Stimulated activated CD8-positive, alpha-beta memory T cell treated with anti-CD3 and anti-CD28 coated beads, Interleukin-7, amount 100 ng/mL, for 48 hours (primary cell): ENCODE measurements at regions not wholly inside any gene's neighbourhood (a gene's known extent, or its start where the extent isn't known, plus 50 kb on each side); places are given as distances from the start of the nearest gene placed in this dataset.

Experiments
- DNase-seq, 2 donors: peaks; one replicate each; pipeline ENCODE4 v3.0.0-alpha.2; 2020; ENCODE audit warnings: low read depth in 1 of 2; ENCODE audit errors: extremely low read depth in 1 of 2

GRCh38 chr3:151935446-151935845 lies 62.0 kb downstream of the SUCNR1 start:
- DNase-seq = no peak

- DNase-seq = no peak
Measured at GRCh38 chr3:151940481-151940880, 67.0 kb downstream of the SUCNR1 start.

GRCh38 chr3:151943539-151943938 lies 70.1 kb downstream of the SUCNR1 start:
- DNase-seq = no peak

- DNase-seq = no peak
Measured at GRCh38 chr3:151944356-151944755, 70.9 kb downstream of the SUCNR1 start.

- no peak for DNase-seq
Measured at GRCh38 chr3:151946606-151947005, 73.2 kb downstream of the SUCNR1 start.

GRCh38 chr3:151949706-151950105 lies 76.3 kb downstream of the SUCNR1 start:
- no peak for DNase-seq

GRCh38 chr3:151955356-151955755 lies 81.9 kb downstream of the SUCNR1 start:
- DNase-seq = no peak

- DNase-seq = no peak
Measured at GRCh38 chr3:151960961-151961580, 87.6 kb downstream of the SUCNR1 start.

- no peak for DNase-seq
Measured at GRCh38 chr3:151962352-151962751, 88.9 kb downstream of the SUCNR1 start.

GRCh38 chr3:151962912-151963311 lies 89.5 kb downstream of the SUCNR1 start:
- DNase-seq = no peak

GRCh38 chr3:151964743-151965142 lies 91.3 kb downstream of the SUCNR1 start:
- DNase-seq = no peak

GRCh38 chr3:151969026-151969642 lies 95.7 kb downstream of the SUCNR1 start:
- DNase-seq = no peak

GRCh38 chr3:151971814-151972579 lies 98.6 kb downstream of the SUCNR1 start:
- no peak for DNase-seq

GRCh38 chr3:151974067-151974466 lies 100.6 kb downstream of the SUCNR1 start:
- no peak for DNase-seq

- no peak for DNase-seq
Measured at GRCh38 chr3:151976211-151977050, 103.0 kb downstream of the SUCNR1 start.

- no peak for DNase-seq
Measured at GRCh38 chr3:151979906-151980305, 106.5 kb downstream of the SUCNR1 start.

GRCh38 chr3:151983538-151983937 lies 110.1 kb downstream of the SUCNR1 start:
- DNase-seq = no peak

- no peak for DNase-seq
Measured at GRCh38 chr3:151985787-151986430, 112.5 kb downstream of the SUCNR1 start.

GRCh38 chr3:151987893-151988292 lies 114.5 kb downstream of the SUCNR1 start:
- no peak for DNase-seq

- DNase-seq = no peak
Measured at GRCh38 chr3:151989621-151990020, 116.2 kb downstream of the SUCNR1 start.
